ENCODE measurements at regions not wholly inside any gene's neighbourhood (a gene's known extent, or its start where the extent isn't known, plus 50 kb on each side); places are given as distances from the start of the nearest gene placed in this dataset.

GRCh38 chr18:44502221-44502620 lies 178.5 kb upstream of the SETBP1 start:
- no peak for TF ChIP-seq CTCF (IDR thresholded peaks at IDR 0.05)
- TF ChIP-seq POLR2A (IDR thresholded peaks at IDR 0.05), result no peak
